ENCODE measurements at regions not wholly inside any gene's neighbourhood (a gene's known extent, or its start where the extent isn't known, plus 50 kb on each side); places are given as distances from the start of the nearest gene placed in this dataset.

GRCh38 chr7:32428546-32428945 lies 61.6 kb downstream of the LSM5 start:
- no peak for DNase-seq (ENCODE audit: low read depth)

DNA sequence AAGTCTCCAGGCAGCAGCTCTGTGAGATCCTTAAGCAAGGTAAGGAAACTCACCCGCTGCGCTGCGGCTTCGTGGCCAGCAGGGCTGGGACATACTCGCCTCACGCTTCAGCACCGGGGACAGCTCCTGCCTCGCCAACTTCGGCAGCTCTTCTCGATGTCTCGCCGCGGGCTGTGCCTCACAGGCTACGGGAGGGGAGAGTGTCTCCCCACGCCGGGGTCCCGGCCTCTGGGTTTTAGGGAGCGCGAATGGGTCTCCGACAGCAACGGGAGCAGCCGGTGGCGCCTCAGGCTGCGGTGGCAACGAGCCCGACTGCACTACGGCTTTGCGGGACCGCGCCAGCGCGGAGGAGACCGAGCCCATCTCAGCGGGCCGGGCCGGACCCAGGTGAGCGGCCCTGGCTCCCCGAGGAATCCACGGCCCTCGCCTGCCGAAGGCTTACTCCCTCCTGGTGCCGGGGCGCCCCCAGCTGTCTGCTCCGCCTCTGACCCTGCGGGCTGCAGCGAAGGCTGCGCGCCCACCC lies 62.4 kb downstream of the LSM5 start:
- peak; percentile 17 for DNase-seq (ENCODE audit: low read depth)

DNA sequence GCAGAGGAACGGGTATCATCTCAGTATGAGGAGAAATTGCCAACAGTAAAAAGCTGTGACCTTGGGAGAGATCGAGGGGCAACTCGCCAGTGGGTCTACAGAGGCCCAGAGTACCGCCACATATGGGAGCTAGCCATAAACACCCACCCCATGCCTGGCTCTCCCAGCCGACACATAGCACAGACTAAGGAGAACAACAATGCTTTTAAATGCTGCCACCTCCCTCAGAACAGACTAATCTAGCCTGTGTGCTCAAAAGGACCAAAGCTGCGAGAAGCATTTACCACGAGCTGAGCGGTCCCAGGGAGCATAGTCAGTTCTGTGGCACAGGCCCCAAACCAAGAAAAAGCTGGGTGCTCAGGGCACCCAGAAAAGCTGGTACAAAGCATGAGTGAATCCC lies 73.3 kb downstream of the LSM5 start:
- DNase-seq (ENCODE audit: low read depth): no peak

- DNase-seq (ENCODE audit: low read depth): no peak
Observed at GRCh38 chr7:32415936-32416335, 74.2 kb downstream of the LSM5 start.

GRCh38 chr7:32415519-32415918 lies 74.7 kb downstream of the LSM5 start:
- DNase-seq (ENCODE audit: low read depth): no peak

- DNase-seq (ENCODE audit: low read depth): no peak
Observed at GRCh38 chr7:32412471-32412870, 77.7 kb downstream of the LSM5 start.

DNA sequence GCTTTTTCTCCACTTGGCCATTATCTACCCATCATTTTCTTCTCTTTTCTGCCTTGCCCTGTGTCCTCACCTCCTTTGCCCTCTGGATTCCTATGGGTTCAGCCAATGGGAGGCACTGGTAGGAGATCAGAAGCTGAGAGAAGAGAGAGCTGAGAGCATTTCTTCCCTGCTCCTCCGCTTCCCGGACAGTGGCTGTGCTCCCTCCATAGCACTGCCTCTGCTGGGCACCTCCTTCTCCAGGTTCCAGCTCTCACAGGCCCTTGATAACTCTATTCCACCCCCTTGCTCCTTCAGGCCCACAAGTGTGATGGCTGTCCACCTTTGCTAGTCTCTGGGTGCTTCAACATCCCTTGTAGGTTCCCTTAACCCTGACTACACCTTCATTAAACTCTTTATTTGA lies 79.6 kb downstream of the LSM5 start:
- no peak for DNase-seq (ENCODE audit: low read depth)

GRCh38 chr7:32406386-32406785 lies 83.8 kb downstream of the LSM5 start:
- DNase-seq (ENCODE audit: low read depth): no peak

- DNase-seq (ENCODE audit: low read depth): no peak
Observed at GRCh38 chr7:32403463-32404229, 86.5 kb downstream of the LSM5 start.

DNA sequence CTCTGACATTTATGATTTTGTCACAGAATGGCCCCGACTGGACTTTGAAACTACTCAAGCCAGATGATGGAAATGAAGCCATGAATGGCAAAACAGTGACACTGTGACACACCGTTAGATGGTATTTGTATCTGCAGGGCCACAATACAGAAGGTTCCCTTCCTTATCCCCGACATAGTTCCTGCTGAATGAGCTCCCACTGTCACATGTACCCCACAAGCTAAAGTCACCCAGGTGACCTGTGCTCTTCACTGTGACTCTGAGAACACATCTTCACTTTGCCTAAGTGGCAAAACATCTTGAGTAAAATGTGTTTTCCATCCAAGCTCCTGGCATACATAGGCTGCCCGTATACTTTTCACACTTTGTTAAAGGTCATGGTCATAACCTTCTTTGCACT lies 89.5 kb downstream of the LSM5 start:
- DNase-seq (ENCODE audit: low read depth): no peak

GRCh38 chr7:32399311-32399710 lies 90.9 kb downstream of the LSM5 start:
- no peak for DNase-seq (ENCODE audit: low read depth)

DNA sequence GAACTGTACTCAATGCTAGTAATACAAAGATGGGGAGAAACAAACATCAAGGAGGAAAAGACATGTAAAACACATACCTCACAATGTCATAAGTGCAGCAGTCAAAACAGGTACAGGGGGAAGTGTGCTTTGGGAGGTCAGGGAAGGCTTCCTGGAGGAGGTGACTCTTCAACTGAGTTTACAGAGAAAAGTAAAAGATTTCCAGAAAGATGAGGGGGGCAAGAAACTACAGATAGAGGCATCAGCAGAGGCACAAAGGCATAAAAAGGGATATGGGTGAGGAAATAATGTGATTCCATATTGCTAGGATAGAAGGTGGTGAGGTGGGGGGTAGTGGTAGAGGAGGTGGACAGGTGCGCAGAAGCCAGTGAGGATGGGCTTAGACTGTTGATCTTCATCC lies 95.0 kb downstream of the LSM5 start:
- no peak for DNase-seq (ENCODE audit: low read depth)

DNA sequence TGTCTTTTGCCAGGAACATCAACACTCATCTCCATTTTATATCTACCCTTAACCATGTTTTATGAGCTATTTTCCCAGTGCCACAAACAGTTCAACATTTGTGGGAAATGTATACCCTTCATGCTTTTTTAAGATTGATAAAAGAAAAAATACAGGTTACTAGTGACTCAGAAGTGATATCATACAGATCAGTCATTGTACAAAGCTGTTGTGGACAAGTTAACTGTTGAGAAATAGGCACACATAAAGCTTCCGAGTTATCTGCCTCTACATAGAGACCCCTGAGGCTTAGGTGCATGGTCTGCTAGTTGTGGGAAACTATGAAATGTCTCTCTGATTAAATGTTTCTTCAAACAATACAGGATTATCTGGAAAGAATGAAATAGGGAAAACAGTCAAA lies 96.3 kb downstream of the LSM5 start:
- no peak for DNase-seq (ENCODE audit: low read depth)

- no peak for DNase-seq (ENCODE audit: low read depth)
Observed at GRCh38 chr7:32390210-32390609, 100.0 kb downstream of the LSM5 start.

DNA sequence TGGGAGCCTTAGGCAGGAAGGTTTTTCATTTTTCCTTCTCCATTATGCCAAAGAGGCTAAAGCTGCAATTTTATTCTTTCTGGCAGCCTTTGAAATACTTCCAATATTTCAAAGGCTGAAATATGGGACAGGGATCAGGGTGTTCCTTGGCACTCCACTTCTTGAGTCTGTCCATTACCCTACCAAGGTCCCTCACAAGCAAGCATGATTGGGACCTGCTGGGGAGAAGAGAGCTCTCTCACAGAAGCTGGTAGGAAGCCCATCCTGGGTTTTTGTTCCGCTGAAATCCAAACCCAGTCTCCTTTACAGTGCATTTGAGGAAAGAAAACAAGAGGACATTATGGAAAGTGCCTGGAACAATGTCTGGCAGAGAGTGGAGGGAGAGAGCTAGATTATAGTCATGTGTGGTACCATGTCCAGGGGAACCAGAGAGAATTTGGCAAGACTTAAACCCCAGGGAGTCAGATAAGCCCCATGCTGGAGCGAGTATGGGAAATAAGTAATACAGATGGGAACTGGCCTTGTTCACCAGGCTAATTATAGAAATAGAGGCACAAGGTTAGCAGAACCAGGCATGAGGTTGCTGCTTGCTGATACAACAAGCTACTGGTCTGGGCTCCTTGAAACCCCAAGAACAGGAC lies 104.7 kb downstream of the LSM5 start:
- no peak for DNase-seq (ENCODE audit: low read depth)

GRCh38 chr7:32381024-32381601 lies 109.1 kb downstream of the LSM5 start:
- DNase-seq (ENCODE audit: low read depth): no peak

GRCh38 chr7:32379510-32380112 lies 110.6 kb downstream of the LSM5 start:
- DNase-seq (ENCODE audit: low read depth): no peak

DNA sequence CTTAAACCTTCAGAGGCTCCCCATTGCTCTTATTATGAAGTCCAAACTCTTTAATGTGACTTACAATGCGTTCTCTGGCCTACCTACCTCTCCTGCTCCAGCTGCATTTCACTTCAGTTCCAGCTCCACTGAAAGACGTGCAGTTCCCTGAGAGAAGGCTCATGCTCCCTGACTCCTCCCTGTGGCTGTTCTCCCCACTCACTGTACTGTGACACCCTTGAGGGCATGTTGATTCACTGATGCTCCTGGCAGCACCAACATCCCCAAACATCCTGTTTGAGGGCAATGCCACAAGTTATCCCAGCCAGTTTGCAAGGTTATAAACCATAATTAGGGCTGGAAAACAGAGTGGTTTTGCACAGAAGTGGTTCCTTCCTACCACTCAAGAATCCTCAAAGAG lies 111.2 kb downstream of the LSM5 start:
- no peak for DNase-seq (ENCODE audit: low read depth)

GRCh38 chr7:32364581-32364980 lies 125.6 kb downstream of the LSM5 start:
- DNase-seq (ENCODE audit: low read depth): no peak

DNA sequence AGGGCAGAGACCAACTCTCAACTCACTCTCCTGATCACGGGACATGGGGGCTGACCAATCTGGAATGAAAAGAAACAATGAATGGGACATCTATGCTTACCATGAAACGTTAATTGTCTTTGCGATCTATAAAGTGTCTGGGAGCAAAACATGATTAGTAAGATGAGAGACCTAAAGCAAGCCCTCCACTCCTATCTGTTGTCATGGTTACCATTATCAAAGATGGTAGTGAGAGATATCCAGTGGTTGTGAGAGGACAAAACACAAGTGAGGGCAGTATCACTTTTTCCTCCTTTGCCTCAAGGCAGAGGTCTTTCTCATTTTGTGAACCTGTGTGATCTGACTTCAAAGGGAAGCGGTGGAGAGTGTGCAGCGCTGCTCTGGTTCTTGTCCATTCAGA lies 130.1 kb downstream of the LSM5 start:
- no peak for DNase-seq (ENCODE audit: low read depth)

- DNase-seq (ENCODE audit: low read depth): no peak
Observed at GRCh38 chr7:32357535-32358277, 132.5 kb downstream of the LSM5 start.

- DNase-seq (ENCODE audit: low read depth): no peak
Observed at GRCh38 chr7:32347244-32347828, 142.8 kb downstream of the LSM5 start.

Measured in stimulated activated CD8-positive, alpha-beta memory T cell treated with anti-CD3 and anti-CD28 coated beads, Interleukin-12 subunit alpha, Interleukin-12 subunit beta, amount 100 ng/mL, for 1 hour (primary cell).